ENCODE measurements at regions not wholly inside any gene's neighbourhood (a gene's known extent, or its start where the extent isn't known, plus 50 kb on each side); places are given as distances from the start of the nearest gene placed in this dataset.

DNA sequence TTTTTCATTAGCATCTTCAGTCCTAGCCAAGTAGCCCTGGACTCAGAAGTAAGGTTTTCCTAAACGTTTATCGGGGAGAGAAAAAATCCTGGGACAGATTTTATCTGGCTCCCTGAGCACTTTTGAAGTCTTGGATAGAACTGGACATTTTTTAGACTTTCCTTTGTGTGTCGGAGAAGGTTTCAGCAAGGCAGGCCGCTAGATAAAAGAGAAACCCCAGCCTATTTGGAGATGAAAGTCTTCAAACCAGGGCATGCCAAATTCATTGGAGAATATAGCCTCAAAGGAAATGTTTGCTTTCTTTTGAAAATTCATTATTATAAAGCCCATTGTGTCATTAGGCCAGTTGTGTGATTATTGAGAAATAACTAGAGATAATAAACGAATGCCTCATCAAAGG is 228.1 kb downstream of the BAMBI start:
- TF ChIP-seq, protein P1, sequence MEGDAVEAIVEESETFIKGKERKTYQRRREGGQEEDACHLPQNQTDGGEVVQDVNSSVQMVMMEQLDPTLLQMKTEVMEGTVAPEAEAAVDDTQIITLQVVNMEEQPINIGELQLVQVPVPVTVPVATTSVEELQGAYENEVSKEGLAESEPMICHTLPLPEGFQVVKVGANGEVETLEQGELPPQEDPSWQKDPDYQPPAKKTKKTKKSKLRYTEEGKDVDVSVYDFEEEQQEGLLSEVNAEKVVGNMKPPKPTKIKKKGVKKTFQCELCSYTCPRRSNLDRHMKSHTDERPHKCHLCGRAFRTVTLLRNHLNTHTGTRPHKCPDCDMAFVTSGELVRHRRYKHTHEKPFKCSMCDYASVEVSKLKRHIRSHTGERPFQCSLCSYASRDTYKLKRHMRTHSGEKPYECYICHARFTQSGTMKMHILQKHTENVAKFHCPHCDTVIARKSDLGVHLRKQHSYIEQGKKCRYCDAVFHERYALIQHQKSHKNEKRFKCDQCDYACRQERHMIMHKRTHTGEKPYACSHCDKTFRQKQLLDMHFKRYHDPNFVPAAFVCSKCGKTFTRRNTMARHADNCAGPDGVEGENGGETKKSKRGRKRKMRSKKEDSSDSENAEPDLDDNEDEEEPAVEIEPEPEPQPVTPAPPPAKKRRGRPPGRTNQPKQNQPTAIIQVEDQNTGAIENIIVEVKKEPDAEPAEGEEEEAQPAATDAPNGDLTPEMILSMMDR (IDR thresholded peaks at IDR 0.05; ENCODE audit: low read depth, low read length, poor library complexity, severe bottlenecking), result no peak
- no peak for TF ChIP-seq EZH2phosphoT487 (IDR thresholded peaks at IDR 0.05; ENCODE audit: borderline replicate concordance, low read length)

Data from DOHH2 (cell line).